Body of pancreas (tissue), 4 donors: ENCODE measurements at regions not wholly inside any gene's neighbourhood (a gene's known extent, or its start where the extent isn't known, plus 50 kb on each side); places are given as distances from the start of the nearest gene placed in this dataset.

Experiments
- CTCF ChIP-seq, 7 experiments: fragments of 450-650 bp in 4 of 7; fragments of 200-600 bp in 3 of 7; sonication (generic) in 3 of 7; IDR thresholded peaks; one replicate each; pipeline ENCODE4 v1.5.1; 2016 to 2019; ENCODE audit warnings: antibody characterized with exemption in 7 of 7
- POLR2A ChIP-seq, 3 donors: fragments of 450-650 bp; IDR thresholded peaks; one replicate each; pipeline ENCODE4 v1.6.1; 2016; ENCODE audit warnings: antibody characterized with exemption in 3 of 3, mild to moderate bottlenecking in 2 of 3

DNA sequence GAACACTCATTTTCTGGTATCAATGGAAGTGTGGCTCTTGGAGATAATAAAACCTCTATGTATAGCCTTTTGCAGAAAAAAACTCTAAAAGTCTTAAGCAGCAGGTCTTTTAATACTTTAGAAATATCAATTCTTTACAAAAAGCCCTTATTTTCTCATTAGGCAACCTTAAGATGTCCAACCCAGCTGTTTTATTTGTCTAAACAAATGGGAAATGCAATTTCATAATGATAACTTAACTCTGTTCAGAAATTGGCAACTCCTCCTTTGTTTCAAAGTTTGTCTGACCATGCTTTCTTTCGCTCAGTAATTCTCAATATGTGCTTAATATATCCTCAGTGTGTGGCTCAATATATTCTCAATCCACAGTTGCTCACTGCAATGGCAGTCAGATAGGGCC is 196.5 kb upstream of the VEGFC start:
- TF ChIP-seq CTCF (IDR thresholded peaks at IDR 0.05): no peak
- no peak for TF ChIP-seq POLR2A (IDR thresholded peaks at IDR 0.05)
